Liver (tissue), 8 donors: ENCODE measurements at regions not wholly inside any gene's neighbourhood (a gene's known extent, or its start where the extent isn't known, plus 50 kb on each side); places are given as distances from the start of the nearest gene placed in this dataset.

ENCODE experiments used
- DNase-seq: peaks from one replicate; pipeline ENCODE4 v3.0.0-alpha.2; 2017; ENCODE audit warnings: low spot score
- H3K27ac ChIP-seq, 2 donors: one replicate each; pipeline ENCODE4 v1.7.0; 2013; ENCODE audit warnings: inconsistent platforms in 2 of 2, low read length in 2 of 2, control low read depth in 1 of 2, low read depth in 1 of 2, mild to moderate bottlenecking in 1 of 2
- H3K27me3 ChIP-seq, 4 donors: one replicate each; pipeline versions ENCODE4 v1.6.1 to v1.7.0; 2013; ENCODE audit warnings: low read length in 3 of 4, inconsistent platforms in 1 of 4, mild to moderate bottlenecking in 1 of 4, moderate library complexity in 1 of 4; ENCODE audit not compliant: control insufficient read depth in 4 of 4, insufficient read depth in 4 of 4
- H3K36me3 ChIP-seq, 4 donors: one replicate each; pipeline versions ENCODE4 v1.6.1 to v1.7.0; 2013; ENCODE audit warnings: low read length in 3 of 4, mild to moderate bottlenecking in 3 of 4, low read depth in 1 of 4, moderate library complexity in 1 of 4; ENCODE audit not compliant: control insufficient read depth in 4 of 4, insufficient read depth in 3 of 4
- H3K4me1 ChIP-seq, 4 donors: one replicate each; pipeline versions ENCODE4 v1.6.1 to v1.7.0; 2013; ENCODE audit warnings: low read length in 3 of 4, mild to moderate bottlenecking in 3 of 4, moderate library complexity in 1 of 4; ENCODE audit not compliant: control insufficient read depth in 4 of 4, insufficient read depth in 4 of 4
- H3K4me3 ChIP-seq, 3 donors: one replicate each; pipeline versions ENCODE4 v1.6.1 to v1.7.0; 2013; ENCODE audit warnings: low read length in 3 of 3, control low read depth in 1 of 3, low read depth in 1 of 3, mild to moderate bottlenecking in 1 of 3
- H3K9ac ChIP-seq, 2 donors: one replicate each; pipeline ENCODE4 v1.7.0; 2013; ENCODE audit warnings: low read length in 2 of 2, mild to moderate bottlenecking in 2 of 2, moderate library complexity in 2 of 2, control low read depth in 1 of 2, low read depth in 1 of 2
- H3K9me3 ChIP-seq, 4 donors: one replicate each; pipeline versions ENCODE4 v1.6.1 to v1.7.0; 2013; ENCODE audit warnings: low read length in 3 of 4; ENCODE audit not compliant: control insufficient read depth in 4 of 4
- ATF3 ChIP-seq: IDR thresholded peaks from 2 replicates; pipeline ENCODE4 v1.6.1; 2016; ENCODE audit warnings: antibody characterized with exemption
- CTCF ChIP-seq: fragments of 150-350 bp; IDR thresholded peaks from 2 replicates; pipeline ENCODE4 v1.5.1; 2017; ENCODE audit warnings: improper control_type of control experiment, low read depth, low read length; ENCODE audit not compliant: missing input control
- EGR1 ChIP-seq, 2 donors: IDR thresholded peaks; 2 replicates each; pipeline ENCODE4 v1.6.1; 2016 to 2018; ENCODE audit warnings: antibody characterized with exemption in 2 of 2, low read depth in 2 of 2
- FOXA1 ChIP-seq: IDR thresholded peaks from 2 replicates; pipeline ENCODE4 v1.6.1; 2016; ENCODE audit warnings: antibody characterized with exemption
- FOXA2 ChIP-seq: IDR thresholded peaks from 2 replicates; pipeline ENCODE4 v1.6.1; 2016; ENCODE audit warnings: antibody characterized with exemption
- GABPA ChIP-seq, 2 donors: IDR thresholded peaks in 1 of 2; conservative IDR thresholded peaks in 1 of 2; 2 replicates each; pipeline ENCODE4 v1.6.1; 2016; ENCODE audit warnings: antibody characterized with exemption in 2 of 2, mild to moderate bottlenecking in 1 of 2, moderate library complexity in 1 of 2
- HNF4A ChIP-seq, 2 donors: conservative IDR thresholded peaks; 2 replicates each; pipeline ENCODE4 v1.6.1; 2016; ENCODE audit warnings: antibody characterized with exemption in 2 of 2, mild to moderate bottlenecking in 2 of 2
- HNF4G ChIP-seq: IDR thresholded peaks from 2 replicates; pipeline ENCODE4 v1.6.1; 2016; ENCODE audit warnings: antibody characterized with exemption
- JUND ChIP-seq, 2 donors: IDR thresholded peaks; 2 replicates each; pipeline ENCODE4 v1.6.1; 2016; ENCODE audit warnings: antibody characterized with exemption in 2 of 2
- MAX ChIP-seq: IDR thresholded peaks from 2 replicates; pipeline ENCODE4 v1.6.1; 2016; ENCODE audit warnings: antibody characterized with exemption
- NR2F2 ChIP-seq: IDR thresholded peaks from 2 replicates; pipeline ENCODE4 v1.6.1; 2016; ENCODE audit warnings: antibody characterized with exemption
- RAD21 ChIP-seq, 2 donors: IDR thresholded peaks; 2 replicates each; pipeline ENCODE4 v1.6.1; 2016; ENCODE audit warnings: antibody characterized with exemption in 2 of 2, mild to moderate bottlenecking in 2 of 2
- REST ChIP-seq: IDR thresholded peaks from 2 replicates; pipeline ENCODE4 v1.6.1; 2016; ENCODE audit warnings: antibody characterized with exemption, mild to moderate bottlenecking
- RXRA ChIP-seq, 2 donors: IDR thresholded peaks; 2 replicates each; pipeline ENCODE4 v1.6.1; 2017 to 2018; ENCODE audit warnings: antibody characterized with exemption in 2 of 2, mild to moderate bottlenecking in 1 of 2
- SP1 ChIP-seq: IDR thresholded peaks from 2 replicates; pipeline ENCODE4 v1.6.1; 2018; ENCODE audit warnings: antibody characterized with exemption, mild to moderate bottlenecking
- TAF1 ChIP-seq: conservative IDR thresholded peaks from 2 replicates; pipeline ENCODE4 v1.6.1; 2016; ENCODE audit warnings: antibody characterized with exemption, mild to moderate bottlenecking
- YY1 ChIP-seq: IDR thresholded peaks from 2 replicates; pipeline ENCODE4 v1.6.1; 2016; ENCODE audit warnings: antibody characterized with exemption, mild to moderate bottlenecking
- ZBTB33 ChIP-seq: IDR thresholded peaks from 2 replicates; pipeline ENCODE4 v1.6.1; 2016; ENCODE audit warnings: antibody characterized with exemption
- WGBS: extraction: QIAGEN DNeasy Blood & Tissue Kit; methylation state at CpG from one replicate; pipeline ENCODE4 v1.1.7; 2013; 5-methylcytosine and 5-hydroxymethylcytosine counted together
- donor health status: healthy.
- donor health status: healthy.
- donor health status: healthy.
- donor health status: healthy.
- donor health status: healthy.

GRCh38 chr2:89848114-89848513, 1156.6 kb downstream of the RPIA start:
- 74% methylated on average over 3 of the region's 3 CpGs for WGBS

More at GRCh38 chr2:89848114-89848513, 1156.6 kb downstream of the RPIA start:
- Histone ChIP-seq H3K9ac (no peak overlapping the region), H3K4me3 (no peak overlapping the region), H3K9me3 (no peaks in the 10 kb centered on the region), H3K27ac (no peak overlapping the region), H3K4me1 (no peaks in the 10 kb centered on the region), H3K27me3 (peaks cover 0 to 10% (median 6%) of the 10 kb centered on the region in 4 donors), H3K36me3 (no peaks in the 10 kb centered on the region)
- TF ChIP-seq MAX = no peak
- TF ChIP-seq CTCF = no peak
- TF ChIP-seq ATF3 = no peak
- no peak for TF ChIP-seq HNF4G
- no peak for TF ChIP-seq ZBTB33
- TF ChIP-seq SP1 = no peak
- no peak for TF ChIP-seq EGR1 (IDR thresholded peaks at IDR 0.05; ENCODE audit: low read depth in 2 of 2)
- TF ChIP-seq RAD21 (IDR thresholded peaks at IDR 0.05) = no peak
- no peak for TF ChIP-seq REST
- no peak for TF ChIP-seq GABPA (IDR thresholded peaks at IDR 0.05 in 1 of 2, conservative IDR thresholded peaks at IDR 0.05 in 1 of 2)
- TF ChIP-seq RXRA (IDR thresholded peaks at IDR 0.05) = no peak
- TF ChIP-seq TAF1 = no peak
- no peak for TF ChIP-seq HNF4A (conservative IDR thresholded peaks at IDR 0.05)
- TF ChIP-seq FOXA1 = no peak
- TF ChIP-seq YY1 = no peak
- no peak for TF ChIP-seq FOXA2
- TF ChIP-seq JUND (IDR thresholded peaks at IDR 0.05) = no peak
- TF ChIP-seq NR2F2 = no peak
- DNase-seq = no peak
